HG03354 (cell line): ENCODE measurements at regions not wholly inside any gene's neighbourhood (a gene's known extent, or its start where the extent isn't known, plus 50 kb on each side); places are given as distances from the start of the nearest gene placed in this dataset.
A peak's percentile ranks its signal among the peaks of the same experiment; 100 is the strongest.
"Not testable (repeated sequence)": the region's sequence is repeated elsewhere in the genome, so short reads cannot be mapped to it uniquely, and the experiment has no call there.

Experiments
- ATAC-seq: cut with Tn5 transposase; IDR thresholded peaks from one replicate; pipeline ENCODE4 v1.9.1; 2021; ENCODE audit warnings: mild to moderate bottlenecking; ENCODE audit not compliant: unreplicated experiment, poor library complexity, severe bottlenecking

GRCh38 chr9:102767076-102767475, 228.1 kb upstream of the CYLC2 start:
- ATAC-seq: no peak

GRCh38 chr9:102740578-102740977, 254.6 kb upstream of the CYLC2 start:
- no peak for ATAC-seq

- no peak for ATAC-seq
These were observed 266.2 kb upstream of the CYLC2 start for GRCh38 chr9:102728946-102729345.

GRCh38 chr9:102714184-102714583, 280.9 kb upstream of the CYLC2 start:
- ATAC-seq: no peak

- ATAC-seq: not testable (repeated sequence)
These were observed 282.2 kb upstream of the CYLC2 start for GRCh38 chr9:102712910-102713309.

GRCh38 chr9:102700936-102701335, 294.2 kb upstream of the CYLC2 start:
- no peak for ATAC-seq

- no peak for ATAC-seq
These were observed 325.9 kb upstream of the CYLC2 start for GRCh38 chr9:102669220-102669619.

- ATAC-seq: no peak
These were observed 342.7 kb upstream of the CYLC2 start for GRCh38 chr9:102652471-102652870.

- ATAC-seq: no peak
These were observed 344.2 kb upstream of the CYLC2 start for GRCh38 chr9:102650896-102651295.

- ATAC-seq: no peak
These were observed 352.5 kb upstream of the CYLC2 start for GRCh38 chr9:102642651-102643050.

GRCh38 chr9:102631559-102631958, 363.6 kb upstream of the CYLC2 start:
- ATAC-seq: peak; percentile 58

GRCh38 chr9:102609461-102609860, 385.7 kb upstream of the CYLC2 start:
- no peak for ATAC-seq

- ATAC-seq: not testable (repeated sequence)
These were observed 391.6 kb upstream of the CYLC2 start for GRCh38 chr9:102603198-102604195.

- no peak for ATAC-seq
These were observed 400.9 kb upstream of the CYLC2 start for GRCh38 chr9:102594241-102594640.

- peak; percentile 48 for ATAC-seq
These were observed 407.9 kb upstream of the CYLC2 start for GRCh38 chr9:102587281-102587680.

GRCh38 chr9:102569436-102569835, 425.7 kb upstream of the CYLC2 start:
- no peak for ATAC-seq

- no peak for ATAC-seq
These were observed 443.8 kb upstream of the CYLC2 start for GRCh38 chr9:102551346-102551745.

GRCh38 chr9:102550886-102551285, 444.2 kb upstream of the CYLC2 start:
- ATAC-seq: no peak

- ATAC-seq: no peak
These were observed 444.9 kb upstream of the CYLC2 start for GRCh38 chr9:102550266-102550665.

GRCh38 chr9:102534031-102534430, 461.1 kb upstream of the CYLC2 start:
- no peak for ATAC-seq

GRCh38 chr9:102521097-102521755, 473.9 kb upstream of the CYLC2 start:
- no peak for ATAC-seq
